ENCODE measurements at regions not wholly inside any gene's neighbourhood (a gene's known extent, or its start where the extent isn't known, plus 50 kb on each side); places are given as distances from the start of the nearest gene placed in this dataset.
"Not testable (repeated sequence)": the region's sequence is repeated elsewhere in the genome, so short reads cannot be mapped to it uniquely, and the experiment has no call there.

GRCh38 chr1:217049721-217050120 lies 326.5 kb upstream of the ESRRG start:
- DNase-seq (ENCODE audit: low read depth in 4 of 4, low spot score in 2 of 4): no peak

- no peak for DNase-seq (ENCODE audit: low read depth in 4 of 4, low spot score in 2 of 4)
Observed at GRCh38 chr1:217049081-217049480, 325.9 kb upstream of the ESRRG start.

GRCh38 chr1:217048104-217048707 lies 325.0 kb upstream of the ESRRG start:
- DNase-seq (ENCODE audit: low read depth in 4 of 4, low spot score in 2 of 4): no peak

GRCh38 chr1:217040711-217041455 lies 317.7 kb upstream of the ESRRG start:
- no peak for DNase-seq (ENCODE audit: low read depth in 4 of 4, low spot score in 2 of 4)

GRCh38 chr1:217039926-217040325 lies 316.7 kb upstream of the ESRRG start:
- DNase-seq (ENCODE audit: low read depth in 4 of 4, low spot score in 2 of 4): no peak

GRCh38 chr1:217039139-217039538 lies 315.9 kb upstream of the ESRRG start:
- DNase-seq (ENCODE audit: low read depth in 4 of 4, low spot score in 2 of 4): not testable (repeated sequence)

- DNase-seq (ENCODE audit: low read depth in 4 of 4, low spot score in 2 of 4): no peak
Observed at GRCh38 chr1:217036757-217037156, 313.5 kb upstream of the ESRRG start.

GRCh38 chr1:217032715-217033367 lies 309.6 kb upstream of the ESRRG start:
- DNase-seq (ENCODE audit: low read depth in 4 of 4, low spot score in 2 of 4): no peak

- DNase-seq (ENCODE audit: low read depth in 4 of 4, low spot score in 2 of 4): peak in 3 of 4 donors; percentile 5 to 13 (median 9)
Observed at GRCh38 chr1:217029281-217030157, 306.3 kb upstream of the ESRRG start.

- no peak for DNase-seq (ENCODE audit: low read depth in 4 of 4, low spot score in 2 of 4)
Observed at GRCh38 chr1:217027403-217028080, 304.3 kb upstream of the ESRRG start.

- DNase-seq (ENCODE audit: low read depth in 4 of 4, low spot score in 2 of 4): peak; percentile 21 to 65 (median 37)
Observed at GRCh38 chr1:217026531-217026930, 303.3 kb upstream of the ESRRG start.

GRCh38 chr1:217025381-217025780 lies 302.2 kb upstream of the ESRRG start:
- DNase-seq (ENCODE audit: low read depth in 4 of 4, low spot score in 2 of 4): no peak

- no peak for DNase-seq (ENCODE audit: low read depth in 4 of 4, low spot score in 2 of 4)
Observed at GRCh38 chr1:217024911-217025310, 301.7 kb upstream of the ESRRG start.

GRCh38 chr1:217021956-217022355 lies 298.7 kb upstream of the ESRRG start:
- no peak for DNase-seq (ENCODE audit: low read depth in 4 of 4, low spot score in 2 of 4)

- DNase-seq (ENCODE audit: low read depth in 4 of 4, low spot score in 2 of 4): no peak
Observed at GRCh38 chr1:217021400-217021799, 298.2 kb upstream of the ESRRG start.

GRCh38 chr1:217019475-217019874 lies 296.2 kb upstream of the ESRRG start:
- no peak for DNase-seq (ENCODE audit: low read depth in 4 of 4, low spot score in 2 of 4)

GRCh38 chr1:217018648-217019047 lies 295.4 kb upstream of the ESRRG start:
- DNase-seq (ENCODE audit: low read depth in 4 of 4, low spot score in 2 of 4): no peak

GRCh38 chr1:217017165-217017564 lies 293.9 kb upstream of the ESRRG start:
- no peak for DNase-seq (ENCODE audit: low read depth in 4 of 4, low spot score in 2 of 4)

- no peak for DNase-seq (ENCODE audit: low read depth in 4 of 4, low spot score in 2 of 4)
Observed at GRCh38 chr1:217014066-217014465, 290.8 kb upstream of the ESRRG start.

- DNase-seq (ENCODE audit: low read depth in 4 of 4, low spot score in 2 of 4): no peak
Observed at GRCh38 chr1:217012659-217013058, 289.4 kb upstream of the ESRRG start.
